ENCODE measurements at regions not wholly inside any gene's neighbourhood (a gene's known extent, or its start where the extent isn't known, plus 50 kb on each side); places are given as distances from the start of the nearest gene placed in this dataset.

- BruUV-seq (replicated peaks): no TSS peak
- ATAC-seq (no peak), FAIRE-seq (no peak), DNase-seq (ENCODE audit: low spot score) (no peak)
- Histone ChIP-seq H3K9me3 (ENCODE audit: low read length) (peaks cover 17% of the 10 kb centered on the region), H4K20me1 (ENCODE audit: insufficient read depth, low read length) (no peaks in the 10 kb centered on the region), H3K4me1 (ENCODE audit: insufficient read depth, low read length) (no peaks in the 10 kb centered on the region), H3K27me3 (ENCODE audit: control insufficient read depth in 1 of 2, insufficient read depth in 2 of 2, low read length in 2 of 2) (no peaks in the 10 kb centered on the region; a peak in 1 of 5 replicates), H2AFZ (ENCODE audit: low read length) (no peak overlapping the region), H3K9ac (ENCODE audit: insufficient read depth, low read depth, low read length) (no peak overlapping the region), H3K79me2 (ENCODE audit: insufficient read depth, low read length) (no peaks in the 10 kb centered on the region), H3K36me3 (replicated peaks in 1 of 2; ENCODE audit: control insufficient read depth in 1 of 2, insufficient read depth in 2 of 2, low read length in 2 of 2) (no peaks in the 10 kb centered on the region), H3K4me2 (ENCODE audit: low read depth, low read length) (no peak overlapping the region), H3K4me3 (replicated peaks in 1 of 3; ENCODE audit: insufficient read depth in 1 of 3, low read depth in 2 of 3, low read length in 3 of 3) (no peak overlapping the region), H3K27ac (ENCODE audit: extremely low read length, insufficient read depth, low read length) (no peak overlapping the region)
- intact Hi-C loops (cut with micrococcal nuclease; ENCODE audit: unreplicated experiment): no loop called here
- in situ Hi-C loops (cut with HindIII; ENCODE audit: extremely low pct_ligation_motif_present, low pct_unique_long_range_greater_than_20kb): no loop called here
- CTCF ChIA-PET (ENCODE audit: low intra/inter-chr PET ratio, low total read pairs): no interaction called here
- TF ChIP-seq SMAD1 (CRISPR knock-in tag; IDR thresholded peaks at IDR 0.05; ENCODE audit: borderline replicate concordance, low read depth) (no peak), NR1H2 (CRISPR knock-in tag; IDR thresholded peaks at IDR 0.05; ENCODE audit: borderline replicate concordance, low read depth) (no peak), WIZ (CRISPR knock-in tag; IDR thresholded peaks at IDR 0.05) (no peak), ZKSCAN1 (IDR thresholded peaks at IDR 0.05; ENCODE audit: low read length) (no peak), ZNF225 (CRISPR knock-in tag; IDR thresholded peaks at IDR 0.05) (no peak), SCMH1 (CRISPR knock-in tag; IDR thresholded peaks at IDR 0.05; ENCODE audit: borderline replicate concordance) (no peak), NCOR1 (IDR thresholded peaks at IDR 0.05; ENCODE audit: borderline replicate concordance, low read length) (no peak), ZNF326 (CRISPR knock-in tag; IDR thresholded peaks at IDR 0.05; ENCODE audit: borderline replicate concordance) (no peak), ZNF605 (CRISPR knock-in tag; IDR thresholded peaks at IDR 0.05) (no peak), ZNF740 (CRISPR knock-in tag; IDR thresholded peaks at IDR 0.05) (no peak), DPF2 (CRISPR knock-in tag; IDR thresholded peaks at IDR 0.05; ENCODE audit: borderline replicate concordance, low read depth) (no peak), PRDM10 (CRISPR knock-in tag; IDR thresholded peaks at IDR 0.05; ENCODE audit: low read depth) (no peak), ZNF230 (CRISPR knock-in tag; IDR thresholded peaks at IDR 0.05) (no peak), MEIS2 (CRISPR knock-in tag; IDR thresholded peaks at IDR 0.05) (no peak), ZNF17 (CRISPR knock-in tag; IDR thresholded peaks at IDR 0.05) (no peak), ZNF143 (CRISPR knock-in tag; IDR thresholded peaks at IDR 0.05) (no peak), RFX5 (IDR thresholded peaks at IDR 0.05; ENCODE audit: low read depth, low read length) (no peak), CHD2 (IDR thresholded peaks at IDR 0.05; ENCODE audit: low read depth, low read length) (no peak), SNAPC2 (CRISPR knock-in tag; IDR thresholded peaks at IDR 0.05) (no peak)
- POLR2A ChIA-PET: no interaction called here
- 11% methylated on average over 3 of the region's 3 CpGs for WGBS (ENCODE audit: low lambda C conversion rate)
These were observed 187.4 kb upstream of the SOX11 start for GRCh38 chr2:5504756-5505155.
